Endothelial cell of umbilical vein (primary cell): ENCODE measurements at regions not wholly inside any gene's neighbourhood (a gene's known extent, or its start where the extent isn't known, plus 50 kb on each side); places are given as distances from the start of the nearest gene placed in this dataset.

ENCODE experiments used
- BruUV-seq: library from RNA; stranded (reverse); fragments of 400-500 nt; replicated peaks from 2 replicates; lab custom pipeline; 2021; lab: Mats Ljungman, UMichigan
- CTCF ChIA-PET: fragments of 300-600, 350-600 bp; sonication (Branson Sonifier 250); formaldehyde crosslinking; loops from one replicate; lab custom pipeline; 2021; ENCODE audit warnings: antibody characterized with exemption, inconsistent platforms; lab: Charles Lee
- POLR2A ChIA-PET: fragments of 300-600, 350-600 bp; sonication (Branson Sonifier 250); formaldehyde crosslinking; loops from one replicate; lab custom pipeline; 2021; ENCODE audit warnings: antibody characterized with exemption, inconsistent platforms; lab: Charles Lee
- DNase-seq: peaks from one replicate; pipeline ENCODE4 v3.0.0-alpha.2; 2011; ENCODE audit warnings: low read depth, low spot score
- FAIRE-seq: peaks from 2 replicates; lab custom pipeline; 2011; peaks lifted over from hg19 to GRCh38; lab: Jason Lieb, UNC
- H2AFZ ChIP-seq: 2 replicates; pipeline ENCODE4 v1.6.0; 2012; ENCODE audit warnings: low read depth, low read length, control low read depth, inconsistent platforms
- H3K27ac ChIP-seq: 2 replicates; pipeline ENCODE4 v1.5.1; 2011; ENCODE audit warnings: low read depth, mild to moderate bottlenecking, control low read depth, low read length, moderate library complexity; ENCODE audit not compliant: insufficient read depth
- H3K27me3 ChIP-seq, 2 experiments: 2 replicates each; pipeline versions ENCODE4 v1.6.0 to v1.6.1; 2011; ENCODE audit warnings: low read length in 2 of 2, mixed read lengths in 1 of 2; ENCODE audit not compliant: control insufficient read depth in 2 of 2, insufficient read depth in 2 of 2
- H3K36me3 ChIP-seq, 2 experiments: 2 replicates in 1 of 2; 3 replicates in 1 of 2; pipeline ENCODE4 v1.5.1; 2011; ENCODE audit warnings: low read length in 2 of 2, mild to moderate bottlenecking in 1 of 2, moderate library complexity in 1 of 2; ENCODE audit not compliant: control insufficient read depth in 2 of 2, insufficient read depth in 2 of 2; ENCODE audit errors: extremely low read depth in 1 of 2
- H3K4me1 ChIP-seq: 3 replicates; pipeline ENCODE4 v1.5.1; 2011; ENCODE audit warnings: mild to moderate bottlenecking, low read length; ENCODE audit not compliant: control insufficient read depth, insufficient read depth; ENCODE audit errors: extremely low read depth
- H3K4me2 ChIP-seq: 2 replicates; pipeline ENCODE4 v1.6.1; 2011; ENCODE audit warnings: low read length, control low read depth, mixed read lengths; ENCODE audit not compliant: insufficient read depth
- H3K4me3 ChIP-seq, 3 experiments: fragments of 200-600 bp in 1 of 3; sonication (generic), shearing (Covaris generic) in 1 of 3; replicated peaks in 1 of 3; 2 replicates each; pipeline ENCODE4 v1.5.1; 2011 to 2016; ENCODE audit warnings: control low read depth in 3 of 3, low read length in 3 of 3, mild to moderate bottlenecking in 2 of 3, inconsistent platforms in 1 of 3, low read depth in 1 of 3, moderate library complexity in 1 of 3; ENCODE audit not compliant: insufficient read depth in 1 of 3
- H3K79me2 ChIP-seq: 2 replicates; pipeline ENCODE4 v1.6.0; 2012; ENCODE audit warnings: low read length, inconsistent platforms; ENCODE audit not compliant: control insufficient read depth, insufficient read depth
- H3K9ac ChIP-seq: replicated peaks from 2 replicates; pipeline ENCODE3; 2011; ENCODE audit warnings: low read length, control low read depth; ENCODE audit not compliant: insufficient read depth; ENCODE audit errors: extremely low read depth
- H3K9me1 ChIP-seq: replicated peaks from 3 replicates; pipeline ENCODE4 v1.6.0; 2011; ENCODE audit warnings: mild to moderate bottlenecking, low read length; ENCODE audit not compliant: control insufficient read depth, insufficient read depth; ENCODE audit errors: extremely low read depth
- H3K9me3 ChIP-seq: replicated peaks from 2 replicates; pipeline ENCODE4 v1.5.1; 2012; ENCODE audit warnings: low read length, inconsistent platforms; ENCODE audit not compliant: control insufficient read depth, insufficient read depth
- H4K20me1 ChIP-seq: replicated peaks from 2 replicates; pipeline ENCODE3; 2011; ENCODE audit warnings: mild to moderate bottlenecking, low read length; ENCODE audit not compliant: control insufficient read depth, insufficient read depth; ENCODE audit errors: extremely low read depth
- CTCF ChIP-seq, 2 donors: IDR thresholded peaks; 1 replicate in 1 of 2; 2 replicates in 1 of 2; pipeline ENCODE4 v1.5.1; 2011; ENCODE audit warnings: low read length in 2 of 2, mild to moderate bottlenecking in 2 of 2, moderate library complexity in 2 of 2, control low read depth in 1 of 2, inconsistent platforms in 1 of 2, low read depth in 1 of 2; ENCODE audit not compliant: insufficient read depth in 1 of 2; ENCODE audit errors: extremely low read depth in 1 of 2
- EZH2 ChIP-seq: IDR thresholded peaks from 2 replicates; pipeline ENCODE4 v1.6.1; 2012; ENCODE audit warnings: borderline replicate concordance, low read depth, mild to moderate bottlenecking, moderate library complexity, low read length, inconsistent platforms; ENCODE audit not compliant: severe bottlenecking
- FOS ChIP-seq: IDR thresholded peaks from 2 replicates; pipeline ENCODE4 v1.6.1; 2011; ENCODE audit warnings: mild to moderate bottlenecking, low read length, moderate library complexity, borderline replicate concordance; ENCODE audit not compliant: insufficient read depth
- GATA2 ChIP-seq: IDR thresholded peaks from 2 replicates; pipeline ENCODE4 v1.7.0; 2011; ENCODE audit warnings: low read depth, mild to moderate bottlenecking, moderate library complexity, mixed read lengths, low read length; ENCODE audit not compliant: insufficient read length, insufficient read depth
- JUN ChIP-seq: IDR thresholded peaks from 2 replicates; pipeline ENCODE4 v1.6.1; 2011; ENCODE audit warnings: borderline replicate concordance, low read depth; ENCODE audit not compliant: insufficient read length, insufficient read depth
- MAX ChIP-seq: IDR thresholded peaks from 2 replicates; pipeline ENCODE4 v1.6.1; 2011; ENCODE audit not compliant: insufficient read depth, insufficient read length
- MYC ChIP-seq: IDR thresholded peaks from one replicate; pipeline ENCODE4 v1.6.1; 2011; ENCODE audit warnings: mild to moderate bottlenecking, low read depth, low read length
- POLR2A ChIP-seq: IDR thresholded peaks from 2 replicates; pipeline ENCODE4 v1.6.1; 2012; ENCODE audit warnings: low read depth, mild to moderate bottlenecking, control low read depth, low read length
- POLR2AphosphoS5 ChIP-seq: IDR thresholded peaks from 2 replicates; pipeline ENCODE4 v1.6.1; 2012; ENCODE audit warnings: low read depth, mild to moderate bottlenecking, control low read depth, low read length, moderate library complexity; ENCODE audit not compliant: insufficient read depth
- dilution Hi-C: fragments of 300-500 bp; cut with MboI; formaldehyde crosslinking; loops from one replicate; pipeline ENCODE4 v1.15.0; 2019; ENCODE audit warnings: low sequenced_read_pairs; ENCODE audit not compliant: extremely low pct_ligation_motif_present
- intact Hi-C: fragments of 100-400 bp; cut with micrococcal nuclease; formaldehyde crosslinking; loops from one replicate; pipeline ENCODE4 v1.10.0; 2022

- Histone ChIP-seq H3K79me2 (no peaks in the 10 kb centered on the region), H3K9me1 (no peaks in the 10 kb centered on the region), H3K27me3 (no peaks in the 10 kb centered on the region), H3K4me2 (no peak overlapping the region), H3K36me3 (no peaks in the 10 kb centered on the region), H3K4me3 (no peak overlapping the region), H3K9me3 (no peaks in the 10 kb centered on the region), H4K20me1 (no peaks in the 10 kb centered on the region), H2AFZ (no peak overlapping the region), H3K27ac (no peak overlapping the region), H3K4me1 (peaks cover 9% of the 10 kb centered on the region), H3K9ac (no peak overlapping the region)
- POLR2A ChIA-PET: no interaction called here
- FAIRE-seq (no peak), DNase-seq (no peak)
- TF ChIP-seq FOS: no peak
- TF ChIP-seq MYC: no peak
- no TSS peak for BruUV-seq
- dilution Hi-C loops: no loop called here
- intact Hi-C loops: no loop called here
- CTCF ChIA-PET: interaction anchor here (1.0 kb wide), 1 partner anchor 64 kb away, joined by 4 read pairs; no protein-coding TSS in a partner anchor
These were observed 61.6 kb downstream of the GADD45G start for GRCh38 chr9:89666364-89666763.

- no peak overlapping the region for H2AFZ ChIP-seq
- CTCF ChIA-PET: no interaction called here
- no peaks in the 10 kb centered on the region for H4K20me1 ChIP-seq
- H3K27ac ChIP-seq: no peak overlapping the region
- DNase-seq (no peak), FAIRE-seq (no peak)
- TF ChIP-seq MAX: no peak
- TF ChIP-seq FOS: no peak
- no peak for TF ChIP-seq EZH2
- TF ChIP-seq GATA2: no peak
- no peak for TF ChIP-seq JUN
- TF ChIP-seq CTCF (IDR thresholded peaks at IDR 0.05; ENCODE audit: extremely low read depth in 1 of 2, insufficient read depth in 1 of 2, low read depth in 1 of 2, low read length in 2 of 2): no peak
- TF ChIP-seq POLR2A: no peak
- no peak for TF ChIP-seq MYC
- no peak for TF ChIP-seq POLR2AphosphoS5
- no peak overlapping the region for H3K4me3 ChIP-seq
- no peak overlapping the region for H3K4me2 ChIP-seq
- H3K79me2 ChIP-seq: no peaks in the 10 kb centered on the region
- no TSS peak for BruUV-seq
- dilution Hi-C loops: no loop called here
- no peaks in the 10 kb centered on the region for H3K9me1 ChIP-seq
- no peak overlapping the region for H3K9ac ChIP-seq
- no peaks in the 10 kb centered on the region for H3K9me3 ChIP-seq
- POLR2A ChIA-PET: no interaction called here
- intact Hi-C loops: no loop called here
- H3K36me3 ChIP-seq: no peaks in the 10 kb centered on the region
- peaks cover 3% of the 10 kb centered on the region for H3K4me1 ChIP-seq
- H3K27me3 ChIP-seq: no peaks in the 10 kb centered on the region
These were observed 62.1 kb downstream of the GADD45G start for GRCh38 chr9:89666950-89667349.
